ENCODE measurements at regions not wholly inside any gene's neighbourhood (a gene's known extent, or its start where the extent isn't known, plus 50 kb on each side); places are given as distances from the start of the nearest gene placed in this dataset.

DNA sequence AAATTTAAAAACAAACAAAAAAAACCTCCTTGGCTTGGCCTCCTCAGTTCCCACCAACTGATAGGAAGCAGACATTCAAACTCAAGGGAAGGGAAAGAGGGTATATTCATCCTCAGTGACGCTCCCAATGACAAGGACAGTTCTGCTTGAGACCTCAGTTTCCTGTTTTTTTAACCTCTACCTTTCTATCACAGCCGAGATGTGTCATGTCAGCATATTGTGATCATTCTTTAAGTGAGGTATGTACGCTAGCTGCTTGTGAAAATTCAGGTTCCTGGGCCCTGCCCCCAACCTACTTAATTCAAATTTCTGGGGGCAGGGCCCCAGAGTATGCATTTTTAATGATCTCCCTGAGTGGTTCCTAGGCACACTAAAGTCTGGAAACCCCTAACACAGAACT is 611.9 kb upstream of the TBX3 start:
- TF ChIP-seq CTCF (conservative IDR thresholded peaks at IDR 0.05; ENCODE audit: low read depth, low read length): no peak
- TF ChIP-seq EZH2phosphoT487 (IDR thresholded peaks at IDR 0.05; ENCODE audit: borderline replicate concordance, low read length): no peak
- no peak for TF ChIP-seq EZH2 (IDR thresholded peaks at IDR 0.05; ENCODE audit: low read length, unreplicated experiment)
